ENCODE measurements at regions not wholly inside any gene's neighbourhood (a gene's known extent, or its start where the extent isn't known, plus 50 kb on each side); places are given as distances from the start of the nearest gene placed in this dataset.

DNA sequence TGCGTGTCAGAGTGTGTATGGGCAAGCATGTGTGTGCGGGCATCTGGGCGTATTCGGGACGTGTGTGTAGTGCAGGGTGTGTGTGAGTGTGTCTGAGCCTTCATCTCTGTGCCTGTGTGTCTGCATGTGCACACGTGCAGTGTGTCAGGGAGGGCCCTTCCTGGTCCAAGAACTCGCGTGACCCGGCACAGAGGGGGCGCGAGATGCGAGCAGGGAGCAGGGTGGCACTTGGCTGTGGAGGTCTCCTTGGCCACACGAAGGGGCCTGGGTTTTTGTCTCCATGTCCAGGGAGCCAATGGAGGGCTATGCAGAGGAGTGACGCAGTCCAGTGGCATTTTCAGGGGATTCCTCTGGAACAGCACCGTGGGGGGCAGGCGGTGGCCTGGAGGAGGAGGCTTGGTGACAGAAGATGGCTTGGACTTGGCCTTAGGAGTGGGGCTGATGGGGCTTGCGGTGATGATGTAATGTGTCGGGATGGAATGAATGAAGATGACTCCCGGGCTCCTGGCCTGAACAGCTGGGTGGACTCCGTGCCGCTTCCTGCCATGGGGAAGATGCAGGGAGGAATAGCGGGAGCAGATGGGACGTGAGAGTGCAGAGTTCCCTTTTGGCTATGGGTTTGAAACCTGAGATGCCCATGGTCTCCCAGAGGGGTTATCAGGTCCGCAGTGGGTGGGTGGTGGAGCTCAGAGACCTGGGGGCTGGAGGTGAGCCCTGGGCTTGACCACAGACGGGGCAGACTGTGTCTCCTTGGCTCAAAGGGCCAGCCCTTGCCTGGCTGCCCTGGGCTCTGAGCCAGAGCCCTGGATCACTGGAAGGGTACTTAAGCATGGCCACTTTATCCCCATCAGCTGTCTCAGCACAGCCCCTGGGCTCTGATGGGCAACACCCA lies 208.3 kb downstream of the PHETA1 start:
- Histone ChIP-seq H3K4me3 (ENCODE audit: extremely low read depth in 1 of 4, insufficient read depth in 2 of 4, low read depth in 3 of 4, low read length in 4 of 4) (no peak overlapping the region), H2BK120ac (replicated peaks; ENCODE audit: low read depth, low read length) (no peak overlapping the region), H4K8ac (ENCODE audit: extremely low read depth, insufficient read depth, low read length) (peak overlapping the region; percentile 35; the same call in 1 of the 2 replicates), H3K27me3 (replicated peaks in 1 of 4; ENCODE audit: control insufficient read depth in 3 of 4, extremely low read depth in 1 of 4, insufficient read depth in 3 of 4, low read length in 3 of 4) (no peaks in the 10 kb centered on the region), H3K36me3 (ENCODE audit: control insufficient read depth in 2 of 4, insufficient read depth in 4 of 4, low read length in 3 of 4) (no peaks in the 10 kb centered on the region), H3K18ac (ENCODE audit: extremely low read depth, low read length) (no peak overlapping the region; the same call in none of the 2 replicates), H2BK12ac (ENCODE audit: low read depth, low read length) (peak overlapping the region; percentile 87; the same call in 1 of the 2 replicates), H3K79me1 (ENCODE audit: low read depth, low read length) (0 out of 2 replicates have a peak, but pooled peaks cover 3% of the 10 kb centered on the region), H2BK5ac (ENCODE audit: low read depth, low read length) (peak overlapping the region; percentile 78), H3K4me1 (replicated peaks in 1 of 4; ENCODE audit: control insufficient read depth in 3 of 4, insufficient read depth in 4 of 4, low read length in 3 of 4) (peaks cover 0 to 14% (median 10%) of the 10 kb centered on the region in 4 experiments; a peak in 6 of 7 replicates), H2BK20ac (ENCODE audit: low read length) (0 out of 2 replicates have a peak overlapping the region, but pooled peaks have one; percentile 18), H3K9ac (replicated peaks in 1 of 4; ENCODE audit: extremely low read depth in 1 of 4, low read depth in 3 of 4, low read length in 3 of 4) (peak overlapping the region in 1 of 4 experiments; percentile 47; a peak in 1 of 7 replicates), H4K5ac (ENCODE audit: insufficient read length, low read depth, low read length) (no peak overlapping the region), H3K9me3 (ENCODE audit: insufficient read depth in 2 of 2, low read depth in 1 of 2, low read length in 1 of 2) (no peaks in the 10 kb centered on the region), H3K4ac (replicated peaks; ENCODE audit: insufficient read length, low read depth, low read length) (no peak overlapping the region), H3K79me2 (ENCODE audit: control insufficient read depth in 1 of 2, insufficient read depth in 2 of 2, low read length in 2 of 2) (no peaks in the 10 kb centered on the region), H3K23ac (ENCODE audit: insufficient read length) (no peak overlapping the region), H4K20me1 (replicated peaks in 1 of 2; ENCODE audit: control insufficient read depth in 1 of 2, insufficient read depth in 2 of 2, low read length in 2 of 2) (peaks cover 0 to 4% of the 10 kb centered on the region in 2 experiments), H3K23me2 (ENCODE audit: low read depth, low read length) (peaks cover 1% of the 10 kb centered on the region; the same call in 1 of the 2 replicates), H2BK15ac (ENCODE audit: low read length) (peak overlapping the region; percentile 61; the same call in 1 of the 2 replicates), H3K4me2 (ENCODE audit: insufficient read depth in 1 of 2, low read depth in 2 of 2, low read length in 2 of 2) (no peak overlapping the region), H3K14ac (ENCODE audit: insufficient read length) (no peak overlapping the region), H3K56ac (replicated peaks; ENCODE audit: insufficient read length, low read depth, low read length) (no peak overlapping the region), H3K27ac (ENCODE audit: low read depth, low read length) (no peak overlapping the region), H4K91ac (replicated peaks; ENCODE audit: insufficient read length, low read length) (peak overlapping the region; percentile 37), H2AFZ (ENCODE audit: low read length) (no peak overlapping the region), H2AK5ac (ENCODE audit: low read depth, low read length) (peak overlapping the region; percentile 98)
- 86% methylated on average over 25 of the region's 25 CpGs; no CpG with 5 or more reads in 1 of the 2 experiments for WGBS, 2 experiments (ENCODE audit: extremely low coverage in 1 of 2, insufficient coverage in 1 of 2, insufficient read length in 1 of 2, insufficient replicate concordance in 2 of 2, low coverage in 1 of 2, low lambda C conversion rate in 2 of 2, missing lambda C conversion rate in 1 of 2)
- POLR2A ChIA-PET (ENCODE audit: partially characterized antibody), result interaction anchor here (0.6 to 0.9 kb wide), 2 partner anchors 8 to 42 kb away, joined by 3 read pairs; no protein-coding TSS in a partner anchor
- CTCF ChIA-PET (ENCODE audit: partially characterized antibody), result interaction anchor here (1.3 kb wide), 2 partner anchors 38 to 42 kb away, joined by 3 to 4 read pairs; no protein-coding TSS in a partner anchor
- no peak for DNase-seq (ENCODE audit: low read depth in 1 of 2, low spot score in 2 of 2)
- TF ChIP-seq CBX5 (IDR thresholded peaks at IDR 0.05; ENCODE audit: low read depth, low read length), result no peak
- no peak for TF ChIP-seq TEAD4 (IDR thresholded peaks at IDR 0.05; ENCODE audit: low read depth, low read length)
- TF ChIP-seq, protein P1, sequence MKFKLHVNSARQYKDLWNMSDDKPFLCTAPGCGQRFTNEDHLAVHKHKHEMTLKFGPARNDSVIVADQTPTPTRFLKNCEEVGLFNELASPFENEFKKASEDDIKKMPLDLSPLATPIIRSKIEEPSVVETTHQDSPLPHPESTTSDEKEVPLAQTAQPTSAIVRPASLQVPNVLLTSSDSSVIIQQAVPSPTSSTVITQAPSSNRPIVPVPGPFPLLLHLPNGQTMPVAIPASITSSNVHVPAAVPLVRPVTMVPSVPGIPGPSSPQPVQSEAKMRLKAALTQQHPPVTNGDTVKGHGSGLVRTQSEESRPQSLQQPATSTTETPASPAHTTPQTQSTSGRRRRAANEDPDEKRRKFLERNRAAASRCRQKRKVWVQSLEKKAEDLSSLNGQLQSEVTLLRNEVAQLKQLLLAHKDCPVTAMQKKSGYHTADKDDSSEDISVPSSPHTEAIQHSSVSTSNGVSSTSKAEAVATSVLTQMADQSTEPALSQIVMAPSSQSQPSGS (IDR thresholded peaks at IDR 0.05; ENCODE audit: low read length), result no peak
- FAIRE-seq, result no peak
